CD14-positive monocyte (primary cell): ENCODE measurements at regions not wholly inside any gene's neighbourhood (a gene's known extent, or its start where the extent isn't known, plus 50 kb on each side); places are given as distances from the start of the nearest gene placed in this dataset.

ENCODE experiments used
- DNase-seq, 3 donors: peaks; one replicate each; pipeline ENCODE4 v3.0.0-alpha.2; 2011 to 2022
- H2AFZ ChIP-seq: 2 replicates; pipeline ENCODE4 v1.6.0; 2012; ENCODE audit warnings: mild to moderate bottlenecking, low read depth, low read length, inconsistent platforms; ENCODE audit not compliant: insufficient read depth, poor library complexity, severe bottlenecking
- H3K27ac ChIP-seq, 2 donors: 1 replicate in 1 of 2; 2 replicates in 1 of 2; pipeline ENCODE4 v1.5.1; 2012 to 2013; ENCODE audit warnings: low read length in 2 of 2, control low read depth in 1 of 2, inconsistent platforms in 1 of 2, low read depth in 1 of 2, mild to moderate bottlenecking in 1 of 2
- H3K27me3 ChIP-seq, 2 donors: one replicate each; pipeline versions ENCODE4 v1.6.0 to v1.6.1; 2011 to 2013; ENCODE audit warnings: low read length in 2 of 2; ENCODE audit not compliant: control insufficient read depth in 2 of 2, insufficient read depth in 2 of 2
- H3K36me3 ChIP-seq, 2 donors: replicated peaks in 1 of 2; 1 replicate in 1 of 2; 2 replicates in 1 of 2; pipeline versions ENCODE4 v1.5.1 to v1.6.1; 2012 to 2013; ENCODE audit warnings: low read length in 2 of 2, control low read depth in 1 of 2, inconsistent platforms in 1 of 2, mild to moderate bottlenecking in 1 of 2; ENCODE audit not compliant: insufficient read depth in 2 of 2, control insufficient read depth in 1 of 2
- H3K4me1 ChIP-seq, 2 donors: 1 replicate in 1 of 2; 2 replicates in 1 of 2; pipeline versions ENCODE4 v1.5.1 to v1.6.1; 2012 to 2013; ENCODE audit warnings: low read length in 2 of 2, control low read depth in 1 of 2, inconsistent platforms in 1 of 2, mild to moderate bottlenecking in 1 of 2, moderate library complexity in 1 of 2; ENCODE audit not compliant: insufficient read depth in 2 of 2, control insufficient read depth in 1 of 2
- H3K4me2 ChIP-seq: replicated peaks from 2 replicates; pipeline ENCODE3; 2012; ENCODE audit warnings: low read length, moderate library complexity, mild to moderate bottlenecking; ENCODE audit not compliant: poor library complexity, severe bottlenecking; ENCODE audit errors: extremely low read depth
- H3K4me3 ChIP-seq, 3 experiments: fragments of 200-600 bp in 1 of 3; sonication (generic) in 1 of 3; replicated peaks in 1 of 3; 1 replicate in 2 of 3; 2 replicates in 1 of 3; pipeline ENCODE4 v1.5.1; 2011 to 2013; ENCODE audit warnings: low read length in 3 of 3, mild to moderate bottlenecking in 3 of 3, control low read depth in 2 of 3, low read depth in 2 of 3, inconsistent platforms in 1 of 3, moderate library complexity in 1 of 3
- H3K79me2 ChIP-seq: 2 replicates; pipeline ENCODE4 v1.6.0; 2012; ENCODE audit warnings: mild to moderate bottlenecking, control low read depth, inconsistent platforms, low read length, moderate library complexity; ENCODE audit not compliant: insufficient read depth
- H3K9ac ChIP-seq: 2 replicates; pipeline ENCODE4 v1.6.0; 2017; ENCODE audit warnings: low read length, mild to moderate bottlenecking; ENCODE audit not compliant: insufficient read depth, poor library complexity, severe bottlenecking
- H3K9me3 ChIP-seq, 2 donors: replicated peaks in 1 of 2; 1 replicate in 1 of 2; 2 replicates in 1 of 2; pipeline versions ENCODE4 v1.5.1 to v1.6.1; 2012 to 2013; ENCODE audit warnings: low read length in 2 of 2, control low read depth in 1 of 2; ENCODE audit not compliant: control insufficient read depth in 1 of 2, insufficient read depth in 1 of 2
- H4K20me1 ChIP-seq: 2 replicates; pipeline ENCODE4 v1.6.0; 2012; ENCODE audit warnings: mild to moderate bottlenecking, low read length, control low read depth, moderate library complexity; ENCODE audit not compliant: insufficient read depth
- H3K27ac Mint-ChIP-seq, 7 donors: one replicate each; pipeline ENCODE4 v1.8.0; 2020; ENCODE audit warnings: mild to moderate bottlenecking in 7 of 7, mixed read lengths in 7 of 7, moderate library complexity in 6 of 7, inconsistent platforms in 2 of 7
- H3K27me3 Mint-ChIP-seq, 3 donors: one replicate each; pipeline ENCODE4 v1.8.0; 2021 to 2022; ENCODE audit warnings: low read depth in 3 of 3, mild to moderate bottlenecking in 3 of 3, mixed read lengths in 3 of 3, moderate library complexity in 3 of 3, inconsistent platforms in 1 of 3
- H3K36me3 Mint-ChIP-seq, 2 donors: one replicate each; pipeline ENCODE4 v1.8.0; 2020; ENCODE audit warnings: mixed read lengths in 2 of 2, inconsistent platforms in 1 of 2, mild to moderate bottlenecking in 1 of 2
- H3K4me1 Mint-ChIP-seq: one replicate; pipeline ENCODE4 v1.8.0; 2020; ENCODE audit warnings: mild to moderate bottlenecking, mixed read lengths
- H3K4me3 Mint-ChIP-seq, 2 donors: one replicate each; pipeline ENCODE4 v1.8.0; 2020; ENCODE audit warnings: mild to moderate bottlenecking in 2 of 2, mixed read lengths in 2 of 2, moderate library complexity in 1 of 2
- H3K9me3 Mint-ChIP-seq, 7 donors: one replicate each; pipeline ENCODE4 v1.8.0; 2020 to 2022; ENCODE audit warnings: mixed read lengths in 7 of 7, mild to moderate bottlenecking in 6 of 7, moderate library complexity in 6 of 7, inconsistent platforms in 2 of 7
- CTCF ChIP-seq: fragments of 200-600 bp; IDR thresholded peaks from one replicate; pipeline ENCODE4 v1.8.0; 2022; ENCODE audit warnings: antibody characterized with exemption, mild to moderate bottlenecking
- WGBS: methylation state at CpG from one replicate; pipeline ENCODE4 v1.1.5; 2013; ENCODE audit warnings: missing lambda C conversion rate; ENCODE audit not compliant: insufficient coverage; 5-methylcytosine and 5-hydroxymethylcytosine counted together
- intact Hi-C, 2 donors: fragments of 100-400 bp; cut with micrococcal nuclease; formaldehyde crosslinking; loops; one replicate each; pipeline versions ENCODE4 v1.15.0 to v1.15.1; 2023

GRCh38 chrX:150293311-150294013 is 69.7 kb upstream of the MAMLD1 start:
- no peaks in the 10 kb centered on the region for H3K36me3 ChIP-seq
- H3K27me3 Mint-ChIP-seq: peaks cover 0 to 7% (median 0%) of the 10 kb centered on the region in 3 donors
- H3K4me1 ChIP-seq: no peaks in the 10 kb centered on the region
- H3K9ac ChIP-seq: no peak overlapping the region
- no peak overlapping the region for H2AFZ ChIP-seq
- H3K27ac ChIP-seq: no peak overlapping the region
- H3K9me3 Mint-ChIP-seq: peaks cover 0 to 7% (median 0%) of the 10 kb centered on the region in 7 donors
- no peak overlapping the region for H3K4me3 ChIP-seq
- no peak overlapping the region for H3K4me3 Mint-ChIP-seq
- no peak overlapping the region for H3K27ac Mint-ChIP-seq
- no peaks in the 10 kb centered on the region for H3K36me3 Mint-ChIP-seq
- H3K27me3 ChIP-seq: peaks cover 0 to 2% of the 10 kb centered on the region in 2 donors
- H3K4me2 ChIP-seq: no peak overlapping the region
- WGBS: 100% methylated on average over 1 of the region's 5 CpGs
- H3K9me3 ChIP-seq: no peaks in the 10 kb centered on the region
- intact Hi-C loops: no loop called here
- DNase-seq: no peak
- H4K20me1 ChIP-seq: no peaks in the 10 kb centered on the region
- H3K4me1 Mint-ChIP-seq: no peaks in the 10 kb centered on the region
- no peaks in the 10 kb centered on the region for H3K79me2 ChIP-seq
- no peak for TF ChIP-seq CTCF

DNA sequence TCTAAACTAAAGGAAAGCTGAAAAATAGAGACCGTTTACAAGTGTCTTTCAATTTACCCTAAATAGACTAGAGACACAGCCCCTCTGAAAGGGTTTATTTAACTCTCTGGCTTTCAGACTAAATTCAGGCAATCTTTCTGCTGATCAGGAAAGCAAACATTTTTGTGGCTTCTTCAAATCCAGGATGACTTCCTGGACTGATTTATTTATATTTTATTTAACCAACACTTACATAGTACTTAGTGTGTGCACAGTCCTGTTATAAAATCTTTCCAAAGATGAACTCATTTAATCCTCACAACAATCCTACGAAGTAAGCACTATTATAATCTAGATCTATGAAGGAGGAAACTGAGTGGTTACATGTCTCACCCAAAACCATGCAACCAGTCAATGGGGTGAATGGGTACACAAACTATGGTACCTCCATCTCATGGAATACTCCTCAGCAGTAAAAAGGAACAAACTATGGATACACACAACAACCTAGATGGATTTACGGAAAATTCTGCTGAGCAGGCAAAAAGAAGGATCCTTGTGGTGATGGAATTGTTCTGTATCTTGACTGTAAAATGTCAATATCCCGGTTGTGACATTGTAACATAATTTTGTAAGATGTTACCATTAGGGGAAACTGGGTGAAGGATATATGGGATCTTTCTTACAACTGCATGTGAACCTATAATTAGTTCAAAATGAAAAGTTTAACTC is 64.1 kb upstream of the MAMLD1 start:
- Histone ChIP-seq H3K9ac (no peak overlapping the region), H3K36me3 (no peaks in the 10 kb centered on the region), H3K27ac (no peak overlapping the region), H2AFZ (no peak overlapping the region), H3K4me1 (no peaks in the 10 kb centered on the region), H3K27me3 (peaks cover 0 to 2% of the 10 kb centered on the region in 2 donors), H3K4me3 (no peak overlapping the region), H3K4me2 (no peak overlapping the region), H3K79me2 (no peaks in the 10 kb centered on the region), H4K20me1 (no peaks in the 10 kb centered on the region), H3K9me3 (no peaks in the 10 kb centered on the region)
- Mint-ChIP-seq H3K27ac (no peak overlapping the region), H3K4me3 (no peak overlapping the region), H3K9me3 (peaks cover 0 to 2% (median 0%) of the 10 kb centered on the region in 7 donors), H3K36me3 (no peaks in the 10 kb centered on the region), H3K4me1 (no peaks in the 10 kb centered on the region), H3K27me3 (peaks cover 0 to 4% (median 0%) of the 10 kb centered on the region in 3 donors)
- DNase-seq: no peak
- no peak for TF ChIP-seq CTCF
- no CpG with 5 or more reads among the region's 4 CpGs for WGBS
- intact Hi-C loops: no loop called here
